HepG2 (cell line): ENCODE measurements at regions not wholly inside any gene's neighbourhood (a gene's known extent, or its start where the extent isn't known, plus 50 kb on each side); places are given as distances from the start of the nearest gene placed in this dataset.

ENCODE experiments used
- CHD4 ChIP-seq: fragments of 200-600 bp; sonication (generic); IDR thresholded peaks from 2 replicates; pipeline ENCODE4 v1.7.0; 2017; ENCODE audit warnings: mild to moderate bottlenecking, low read length, borderline replicate concordance
- MTA3 ChIP-seq: sonication (generic); formaldehyde crosslinking; IDR thresholded peaks from 2 replicates; pipeline ENCODE4 v1.4.0; 2020; ENCODE audit warnings: missing genetic modification reagents
- ZNF350 ChIP-seq: sonication (generic); formaldehyde crosslinking; IDR thresholded peaks from 2 replicates; pipeline ENCODE4 v1.4.0; 2020; ENCODE audit warnings: mild to moderate bottlenecking, low read depth, missing genetic modification reagents, borderline replicate concordance
- TF ChIP-seq, protein P1 (sequence below): sonication (generic); formaldehyde crosslinking; IDR thresholded peaks from one replicate; pipeline ENCODE4 v1.5.1; 2020; ENCODE audit warnings: mild to moderate bottlenecking, missing genetic modification reagents; ENCODE audit errors: not compliant biosample characterization

DNA sequence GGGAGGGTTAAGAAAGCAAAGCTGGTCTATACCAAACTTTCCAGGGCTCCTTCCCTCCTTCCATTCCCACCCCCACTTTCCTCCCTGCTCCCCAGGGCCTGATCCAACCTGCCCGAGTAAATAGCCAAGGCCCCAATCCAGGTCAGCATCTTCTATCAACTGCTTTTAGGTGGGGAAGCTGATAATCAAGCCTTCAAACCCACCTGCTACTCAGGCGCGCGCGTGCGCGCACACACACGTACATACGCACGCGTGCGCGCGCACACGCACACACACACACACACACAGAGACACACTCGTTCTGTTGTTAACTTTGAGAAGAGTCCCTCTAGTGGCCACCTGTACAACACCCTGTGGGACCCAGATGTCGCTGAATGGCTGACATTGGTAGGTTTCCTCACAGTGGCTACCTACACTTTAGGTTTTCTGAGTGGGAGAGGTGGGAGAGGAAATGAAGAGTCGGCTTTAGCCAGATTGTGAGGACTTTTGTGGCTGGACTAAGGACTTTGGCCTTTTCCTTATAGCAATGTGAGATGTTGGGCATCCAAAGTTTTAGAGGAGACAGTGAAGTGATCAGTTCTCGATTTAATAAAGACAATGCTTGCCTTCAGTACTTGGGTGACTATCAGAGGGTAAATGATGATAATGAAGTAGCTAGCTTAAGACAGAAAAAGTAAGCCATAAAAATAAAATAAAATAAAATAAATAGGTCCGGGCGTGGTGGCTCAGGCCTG, 179.9 kb upstream of the C2CD4B start (continued):
- TF ChIP-seq ZNF350 (CRISPR knock-in tag) (no peak), MTA3 (no peak), CHD4 (no peak)
- TF ChIP-seq, protein P1, sequence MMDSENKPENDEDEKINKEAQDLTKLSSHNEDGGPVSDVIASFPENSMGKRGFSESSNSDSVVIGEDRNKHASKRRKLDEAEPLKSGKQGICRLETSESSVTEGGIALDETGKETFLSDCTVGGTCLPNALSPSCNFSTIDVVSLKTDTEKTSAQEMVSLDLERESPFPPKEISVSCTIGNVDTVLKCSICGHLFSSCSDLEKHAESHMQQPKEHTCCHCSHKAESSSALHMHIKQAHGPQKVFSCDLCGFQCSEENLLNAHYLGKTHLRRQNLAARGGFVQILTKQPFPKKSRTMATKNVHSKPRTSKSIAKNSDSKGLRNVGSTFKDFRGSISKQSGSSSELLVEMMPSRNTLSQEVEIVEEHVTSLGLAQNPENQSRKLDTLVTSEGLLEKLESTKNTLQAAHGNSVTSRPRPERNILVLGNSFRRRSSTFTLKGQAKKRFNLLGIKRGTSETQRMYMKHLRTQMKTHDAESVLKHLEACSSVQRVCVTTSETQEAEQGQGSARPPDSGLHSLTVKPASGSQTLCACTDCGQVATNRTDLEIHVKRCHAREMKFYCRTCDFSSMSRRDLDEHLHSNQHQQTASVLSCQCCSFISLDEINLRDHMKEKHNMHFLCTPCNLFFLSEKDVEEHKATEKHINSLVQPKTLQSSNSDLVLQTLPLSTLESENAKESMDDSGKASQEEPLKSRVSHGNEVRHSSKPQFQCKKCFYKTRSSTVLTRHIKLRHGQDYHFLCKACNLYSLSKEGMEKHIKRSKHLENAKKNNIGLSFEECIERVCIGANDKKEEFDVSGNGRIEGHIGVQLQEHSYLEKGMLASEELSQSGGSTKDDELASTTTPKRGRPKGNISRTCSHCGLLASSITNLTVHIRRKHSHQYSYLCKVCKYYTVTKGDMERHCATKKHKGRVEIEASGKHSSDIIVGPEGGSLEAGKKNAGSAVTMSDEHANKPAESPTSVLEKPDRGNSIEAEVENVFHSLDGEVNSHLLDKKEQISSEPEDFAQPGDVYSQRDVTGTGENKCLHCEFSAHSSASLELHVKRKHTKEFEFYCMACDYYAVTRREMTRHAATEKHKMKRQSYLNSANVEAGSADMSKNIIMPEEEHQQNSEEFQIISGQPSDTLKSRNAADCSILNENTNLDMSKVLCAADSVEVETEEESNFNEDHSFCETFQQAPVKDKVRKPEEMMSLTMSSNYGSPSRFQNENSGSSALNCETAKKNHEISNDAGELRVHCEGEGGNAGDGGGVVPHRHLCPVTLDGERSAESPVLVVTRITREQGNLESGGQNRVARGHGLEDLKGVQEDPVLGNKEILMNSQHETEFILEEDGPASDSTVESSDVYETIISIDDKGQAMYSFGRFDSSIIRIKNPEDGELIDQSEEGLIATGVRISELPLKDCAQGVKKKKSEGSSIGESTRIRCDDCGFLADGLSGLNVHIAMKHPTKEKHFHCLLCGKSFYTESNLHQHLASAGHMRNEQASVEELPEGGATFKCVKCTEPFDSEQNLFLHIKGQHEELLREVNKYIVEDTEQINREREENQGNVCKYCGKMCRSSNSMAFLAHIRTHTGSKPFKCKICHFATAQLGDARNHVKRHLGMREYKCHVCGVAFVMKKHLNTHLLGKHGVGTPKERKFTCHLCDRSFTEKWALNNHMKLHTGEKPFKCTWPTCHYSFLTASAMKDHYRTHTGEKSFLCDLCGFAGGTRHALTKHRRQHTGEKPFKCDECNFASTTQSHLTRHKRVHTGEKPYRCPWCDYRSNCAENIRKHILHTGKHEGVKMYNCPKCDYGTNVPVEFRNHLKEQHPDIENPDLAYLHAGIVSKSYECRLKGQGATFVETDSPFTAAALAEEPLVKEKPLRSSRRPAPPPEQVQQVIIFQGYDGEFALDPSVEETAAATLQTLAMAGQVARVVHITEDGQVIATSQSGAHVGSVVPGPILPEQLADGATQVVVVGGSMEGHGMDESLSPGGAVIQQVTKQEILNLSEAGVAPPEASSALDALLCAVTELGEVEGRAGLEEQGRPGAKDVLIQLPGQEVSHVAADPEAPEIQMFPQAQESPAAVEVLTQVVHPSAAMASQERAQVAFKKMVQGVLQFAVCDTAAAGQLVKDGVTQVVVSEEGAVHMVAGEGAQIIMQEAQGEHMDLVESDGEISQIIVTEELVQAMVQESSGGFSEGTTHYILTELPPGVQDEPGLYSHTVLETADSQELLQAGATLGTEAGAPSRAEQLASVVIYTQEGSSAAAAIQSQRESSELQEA (CRISPR knock-in tag), result no peak
- TF ChIP-seq, all 625 proteins: peak for 33
